GM12892 (cell line): ENCODE measurements at regions not wholly inside any gene's neighbourhood (a gene's known extent, or its start where the extent isn't known, plus 50 kb on each side); places are given as distances from the start of the nearest gene placed in this dataset.

Experiments
- DNase-seq: peaks from one replicate; pipeline ENCODE4 v3.0.0; 2011; ENCODE audit not compliant: insufficient read length
- FAIRE-seq: peaks from 2 replicates; lab custom pipeline; 2011; peaks lifted over from hg19 to GRCh38; lab: Jason Lieb, UNC
- POLR2A ChIP-seq: IDR thresholded peaks from 2 replicates; pipeline ENCODE4 v1.6.1; 2011; ENCODE audit warnings: low read depth, low read length, control low read depth
- POLR2AphosphoS5 ChIP-seq: IDR thresholded peaks from 2 replicates; pipeline ENCODE4 v1.6.1; 2011; ENCODE audit warnings: low read depth, low read length, control low read depth
- TAF1 ChIP-seq: IDR thresholded peaks from 2 replicates; pipeline ENCODE4 v1.6.1; 2011; ENCODE audit warnings: low read depth, mild to moderate bottlenecking, control low read depth, low read length, borderline replicate concordance

DNA sequence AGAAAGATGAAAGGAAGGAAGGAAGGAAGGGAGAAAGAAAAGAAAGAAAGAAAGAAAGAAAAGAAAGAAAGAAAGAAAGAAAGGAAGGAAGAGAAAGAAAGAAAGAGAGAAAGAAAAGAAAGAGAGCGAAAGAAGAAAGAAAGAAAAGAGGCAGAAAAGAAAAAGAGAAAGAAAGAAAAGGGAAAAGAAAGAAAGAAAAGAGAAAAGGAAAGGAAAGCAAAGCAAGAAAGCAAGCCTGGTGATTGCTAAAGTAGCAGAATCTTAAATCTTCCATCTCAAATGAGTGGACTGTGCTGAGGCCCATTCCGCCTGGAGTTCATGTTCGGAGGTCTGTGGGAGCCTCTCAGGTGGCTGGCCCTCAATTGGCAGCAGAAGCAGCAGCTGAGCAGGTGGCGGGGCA lies 148.4 kb downstream of the TFAP2A start:
- FAIRE-seq (no peak), DNase-seq (no peak)
- TF ChIP-seq POLR2A: no peak
- TF ChIP-seq POLR2AphosphoS5: no peak
- no peak for TF ChIP-seq TAF1

DNA sequence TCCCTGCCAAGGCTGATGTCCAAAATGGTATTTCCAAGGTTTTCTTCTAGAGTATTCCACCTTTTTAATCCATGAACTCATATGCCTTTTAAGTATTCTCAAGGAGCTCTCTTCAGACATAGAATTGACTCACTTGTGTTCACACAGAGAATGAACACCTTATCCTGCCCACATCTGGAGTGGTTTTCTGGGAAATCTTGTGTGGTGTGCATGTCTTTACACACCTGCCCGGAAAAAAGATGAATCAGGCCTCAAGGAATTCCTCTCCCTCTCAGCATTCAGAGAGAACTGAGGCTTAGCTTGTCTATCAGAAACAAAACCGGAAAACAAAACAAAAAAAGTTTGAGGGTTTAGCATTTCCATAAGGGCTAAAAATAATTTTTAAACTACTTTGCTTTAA lies 148.8 kb downstream of the TFAP2A start:
- no peak for TF ChIP-seq POLR2A
- TF ChIP-seq TAF1: no peak
- TF ChIP-seq POLR2AphosphoS5: no peak
- DNase-seq (no peak), FAIRE-seq (no peak)

DNA sequence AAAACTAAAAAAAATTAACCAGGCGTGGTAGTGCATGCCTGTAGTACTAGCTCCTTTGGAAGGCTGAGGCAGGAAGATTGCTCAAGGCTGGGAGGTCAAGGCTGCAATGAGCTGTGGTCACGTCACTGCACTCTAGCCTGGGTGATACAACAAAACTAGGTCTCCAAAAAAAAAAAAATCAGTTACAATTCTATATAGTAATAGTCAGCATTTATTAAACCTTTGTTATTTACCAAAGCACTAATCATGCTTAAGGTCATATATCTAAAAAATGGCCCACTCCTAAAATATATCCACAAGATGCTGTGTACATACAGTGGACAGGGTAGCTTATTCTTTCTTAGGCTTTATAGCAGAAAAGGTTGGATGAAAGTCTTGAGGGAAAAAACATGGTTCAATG lies 152.4 kb downstream of the TFAP2A start:
- DNase-seq (no peak), FAIRE-seq (no peak)
- TF ChIP-seq POLR2A: no peak
- TF ChIP-seq POLR2AphosphoS5: no peak
- TF ChIP-seq TAF1: no peak

DNA sequence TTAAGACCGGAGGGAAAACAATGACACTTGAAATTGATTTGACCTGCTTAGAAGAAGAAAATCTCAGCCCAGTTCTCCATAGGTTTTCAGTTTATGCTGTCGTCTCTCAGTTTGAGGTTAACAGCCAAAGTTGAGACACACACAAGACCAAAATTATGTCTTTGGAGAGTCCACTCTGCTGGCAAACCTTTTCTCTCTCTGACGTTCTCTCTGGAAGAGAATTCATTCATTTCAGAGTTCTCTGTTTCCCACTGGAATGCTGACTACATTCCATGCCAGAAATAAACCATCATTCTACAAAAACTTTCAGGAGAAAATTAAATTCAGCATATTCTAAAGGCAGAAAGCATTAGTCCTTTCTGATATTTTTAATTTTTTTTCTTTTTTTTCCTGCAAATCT lies 155.2 kb downstream of the TFAP2A start:
- DNase-seq: no peak
- no peak for FAIRE-seq
- TF ChIP-seq TAF1: no peak
- TF ChIP-seq POLR2A: no peak
- no peak for TF ChIP-seq POLR2AphosphoS5

DNA sequence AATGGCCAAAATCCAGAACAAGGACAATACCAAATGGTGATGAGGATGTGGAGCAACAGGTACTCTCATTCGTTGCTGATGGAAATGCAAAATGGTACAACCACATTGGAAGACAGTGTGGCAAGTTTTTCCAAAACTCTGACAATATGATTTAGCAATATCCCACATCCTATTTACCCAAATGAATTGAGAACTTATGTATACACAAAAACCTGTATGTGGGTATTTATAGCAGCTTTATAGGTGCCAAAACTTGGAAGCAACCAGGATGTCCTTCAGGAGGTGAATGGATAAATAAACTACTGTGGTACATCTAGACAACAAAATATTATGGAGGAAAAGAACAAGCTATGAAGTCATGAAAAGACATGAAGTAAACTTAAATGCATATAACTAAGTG lies 156.5 kb downstream of the TFAP2A start:
- FAIRE-seq (no peak), DNase-seq (no peak)
- TF ChIP-seq POLR2A: no peak
- TF ChIP-seq POLR2AphosphoS5: no peak
- TF ChIP-seq TAF1: no peak

DNA sequence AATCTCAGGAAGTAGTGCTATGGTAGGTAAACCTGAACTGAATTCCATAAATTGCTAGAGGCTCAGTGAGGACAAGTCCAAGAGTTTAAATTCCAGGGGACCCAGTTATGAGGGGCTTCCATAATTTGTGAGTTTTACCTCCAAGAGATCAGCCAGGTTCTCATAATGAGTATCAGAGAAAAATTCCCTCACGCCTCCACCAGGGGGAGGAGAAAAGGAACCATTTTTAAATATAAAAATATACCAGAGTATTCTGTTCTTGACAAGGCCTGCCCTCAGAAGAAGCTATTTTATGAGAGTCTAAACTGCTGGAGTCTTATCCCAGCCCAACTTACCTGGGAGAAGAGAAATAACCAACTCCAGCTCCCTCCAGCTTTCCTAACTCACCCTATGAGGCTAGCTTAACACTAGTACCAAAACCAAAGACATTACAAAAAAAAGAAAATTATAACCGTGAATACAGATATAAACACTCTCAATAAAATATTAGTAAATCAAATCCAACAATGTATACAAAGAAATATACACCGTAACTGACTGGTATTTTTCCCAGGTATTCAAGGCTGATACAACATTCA lies 158.7 kb downstream of the TFAP2A start:
- FAIRE-seq (no peak), DNase-seq (peak; percentile 2)
- TF ChIP-seq POLR2AphosphoS5: no peak
- TF ChIP-seq POLR2A: no peak
- TF ChIP-seq TAF1: no peak

DNA sequence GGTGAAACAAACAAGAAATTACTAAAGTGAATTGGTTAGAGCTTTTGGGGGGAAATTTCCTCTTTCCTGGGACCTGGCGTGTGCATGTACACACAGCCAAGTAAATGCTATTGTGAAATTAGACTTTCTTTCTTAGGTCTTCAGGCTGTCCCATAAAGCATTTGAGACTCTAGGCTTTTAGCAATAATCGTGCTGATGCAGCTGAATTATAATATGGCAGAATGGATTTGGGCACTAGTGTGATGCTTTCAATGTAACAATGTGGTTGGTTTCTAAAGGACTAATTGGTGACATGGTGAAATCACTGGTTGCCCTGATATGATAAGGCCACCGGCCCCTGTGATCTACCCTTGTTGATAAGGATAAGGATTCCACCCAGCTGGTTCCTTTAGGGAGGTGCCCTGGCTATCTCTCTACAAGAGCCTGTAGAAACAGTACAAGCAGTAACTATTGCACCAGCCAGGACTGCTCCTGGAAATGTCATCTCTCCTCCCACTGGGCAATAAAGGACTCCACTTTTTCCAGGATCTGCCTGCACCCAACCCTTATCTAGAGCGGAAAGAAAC lies 164.1 kb downstream of the TFAP2A start:
- TF ChIP-seq POLR2A: no peak
- no peak for TF ChIP-seq TAF1
- no peak for TF ChIP-seq POLR2AphosphoS5
- no peak for FAIRE-seq
- DNase-seq: no peak

DNA sequence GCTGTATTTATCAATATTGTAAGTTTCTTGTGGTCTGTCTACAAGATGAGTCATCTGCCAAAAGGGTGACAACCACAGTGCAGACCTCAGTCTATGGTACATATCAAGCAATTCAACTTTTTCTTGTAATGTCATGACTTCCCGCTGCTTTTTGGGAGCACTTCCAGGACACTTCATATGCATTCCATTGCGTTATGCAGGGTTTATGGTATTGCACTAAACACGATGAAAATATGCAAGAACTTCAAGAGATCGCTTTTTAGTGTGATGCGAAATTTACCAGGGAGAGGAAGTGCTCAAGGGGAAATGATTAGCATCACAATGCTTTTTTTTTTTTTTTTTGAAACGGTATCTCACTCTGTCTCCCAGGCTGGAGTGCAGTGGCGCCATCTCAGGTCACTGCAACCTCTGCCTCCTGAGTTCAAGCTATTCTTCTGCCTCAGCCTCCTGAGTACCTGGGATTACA lies 166.5 kb downstream of the TFAP2A start:
- no peak for FAIRE-seq
- no peak for DNase-seq
- TF ChIP-seq POLR2AphosphoS5: no peak
- no peak for TF ChIP-seq POLR2A
- no peak for TF ChIP-seq TAF1

DNA sequence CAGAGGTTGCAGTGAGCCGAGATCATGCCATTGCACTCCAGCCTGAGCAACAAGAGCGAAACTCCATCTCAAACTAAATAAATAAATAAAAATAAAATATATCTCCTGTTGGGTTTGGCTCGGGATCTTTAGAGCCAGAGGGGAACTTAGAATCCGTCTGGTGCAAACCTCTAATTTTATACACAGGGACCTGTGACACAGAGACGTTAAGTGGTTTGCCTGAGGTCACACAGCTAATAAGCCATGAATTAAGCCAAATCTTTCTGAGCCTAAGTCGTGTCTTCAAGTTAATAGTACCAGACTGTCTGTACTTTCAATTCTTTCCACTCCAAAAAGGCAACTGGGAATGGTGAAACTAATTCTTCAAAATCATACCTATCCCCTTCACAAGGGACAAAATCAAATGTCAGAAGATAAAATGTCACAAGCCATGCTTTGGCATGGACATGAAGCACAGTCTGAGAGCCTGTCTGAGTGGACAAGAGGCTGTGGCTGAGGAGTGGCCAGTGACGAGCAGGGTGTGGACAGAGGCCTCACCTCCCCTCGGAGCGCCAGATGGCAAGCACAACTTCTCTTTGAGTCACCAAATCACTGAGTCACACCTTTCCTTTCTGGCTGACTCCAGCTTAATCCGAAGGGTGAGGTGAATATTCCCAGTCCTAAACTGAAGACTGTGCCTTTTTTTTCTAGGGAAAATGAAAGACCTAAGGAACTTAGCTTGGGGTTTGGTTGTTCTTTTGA lies 177.4 kb downstream of the TFAP2A start:
- no peak for DNase-seq
- TF ChIP-seq TAF1: no peak
- no peak for TF ChIP-seq POLR2AphosphoS5
- TF ChIP-seq POLR2A: no peak
- FAIRE-seq: no peak

DNA sequence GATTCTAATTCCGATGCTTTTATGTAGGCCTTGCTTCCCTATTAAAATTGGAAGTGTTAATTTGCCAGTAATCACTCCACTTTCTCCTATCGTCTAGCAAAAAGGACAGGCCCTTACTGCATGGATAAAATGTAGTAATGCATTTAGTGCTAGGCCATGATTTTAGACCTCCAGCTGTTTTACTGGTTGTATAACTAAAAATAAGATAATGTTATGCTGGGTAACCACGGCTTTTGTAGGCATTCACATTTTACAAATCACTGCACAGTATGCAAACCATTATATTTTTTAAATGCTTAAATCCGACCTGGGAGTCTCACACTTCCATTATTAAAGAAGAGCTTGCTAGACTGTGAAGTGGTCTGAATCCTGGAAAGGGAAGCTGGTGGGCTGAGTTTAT lies 179.5 kb downstream of the TFAP2A start:
- TF ChIP-seq POLR2AphosphoS5 (no peak), POLR2A (no peak)
- DNase-seq (no peak), FAIRE-seq (no peak)

DNA sequence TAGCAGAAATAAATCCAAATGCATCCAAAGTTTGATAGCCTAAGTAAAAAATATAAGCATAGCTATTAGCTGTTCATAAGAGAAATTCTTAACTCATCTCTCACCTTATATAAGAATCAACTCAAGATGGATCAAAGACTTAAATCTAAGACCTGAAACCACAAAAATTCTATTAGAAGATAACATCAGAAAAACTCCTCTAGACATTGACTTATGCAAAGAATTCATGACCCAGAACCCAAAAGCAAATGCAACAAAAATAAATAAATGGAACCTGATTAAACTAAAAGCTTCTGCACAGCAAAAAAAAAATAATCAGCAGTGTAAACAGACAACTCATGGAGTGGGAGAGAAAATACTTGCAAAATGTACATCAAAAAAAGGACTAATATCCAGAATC lies 184.3 kb downstream of the TFAP2A start:
- no peak for TF ChIP-seq TAF1
- no peak for TF ChIP-seq POLR2AphosphoS5
- TF ChIP-seq POLR2A: no peak
- FAIRE-seq (no peak), DNase-seq (no peak)

DNA sequence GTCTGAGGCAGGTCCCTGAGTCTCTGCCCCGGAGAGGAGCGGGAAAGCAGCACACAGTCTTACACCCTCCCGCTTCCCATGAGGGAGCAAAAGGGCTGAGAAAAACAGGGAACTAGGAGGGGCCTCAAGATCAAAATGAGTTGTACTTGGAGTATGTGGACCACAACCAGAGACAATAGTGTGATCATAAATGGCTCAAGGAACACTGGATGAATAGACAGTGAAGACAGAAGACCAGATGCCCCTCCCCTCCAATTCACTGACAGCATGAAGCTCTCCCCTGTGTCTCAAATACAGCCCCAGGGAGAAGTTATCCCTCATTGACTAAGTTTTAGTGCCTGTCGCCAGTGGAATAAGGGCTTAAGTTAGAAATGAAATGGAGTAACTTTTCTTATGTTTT lies 191.0 kb downstream of the TFAP2A start:
- DNase-seq (no peak), FAIRE-seq (no peak)
- TF ChIP-seq POLR2A (no peak), POLR2AphosphoS5 (no peak), TAF1 (no peak)

DNA sequence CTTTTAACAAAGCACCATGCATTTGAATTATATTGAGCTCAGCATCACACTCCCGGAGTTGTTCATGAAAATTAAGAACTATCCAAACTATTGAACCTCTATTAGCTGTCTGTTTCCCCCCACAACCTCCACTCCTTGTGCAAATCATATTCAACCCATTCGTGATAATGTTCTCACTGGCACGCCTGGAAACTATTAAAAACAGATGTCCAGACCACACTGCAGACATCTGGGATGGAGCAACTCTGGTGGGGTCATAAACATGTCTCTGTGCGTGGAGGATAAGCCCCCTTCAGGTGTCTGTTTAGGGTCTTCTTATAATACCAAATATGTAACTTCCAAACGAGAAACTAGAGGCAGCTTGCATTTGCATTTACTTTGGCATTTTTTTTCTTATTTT lies 193.7 kb downstream of the TFAP2A start:
- DNase-seq (no peak), FAIRE-seq (no peak)
- TF ChIP-seq POLR2A (no peak), TAF1 (no peak), POLR2AphosphoS5 (no peak)
